ENCODE measurements at regions not wholly inside any gene's neighbourhood (a gene's known extent, or its start where the extent isn't known, plus 50 kb on each side); places are given as distances from the start of the nearest gene placed in this dataset.

DNA sequence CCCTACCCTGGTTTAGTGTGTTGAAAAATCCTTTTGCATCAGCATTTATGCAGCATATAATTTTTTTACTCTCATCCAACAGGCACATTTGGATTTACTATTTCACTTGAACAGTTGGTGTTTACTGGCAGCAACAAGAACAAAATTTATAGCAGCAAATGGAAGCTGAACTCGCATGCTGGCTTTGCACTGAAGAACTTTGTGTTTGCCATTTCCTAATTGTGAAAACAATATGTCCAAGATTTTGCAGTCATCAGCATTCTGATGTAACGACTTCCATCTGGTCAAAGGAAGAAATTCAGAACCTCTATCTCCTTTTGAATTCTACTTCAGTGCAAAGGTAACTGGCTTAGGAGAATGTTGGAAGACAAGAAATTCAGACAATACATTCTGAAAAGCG, 131.0 kb downstream of the DLEU7 start:
- TF ChIP-seq, protein P1, sequence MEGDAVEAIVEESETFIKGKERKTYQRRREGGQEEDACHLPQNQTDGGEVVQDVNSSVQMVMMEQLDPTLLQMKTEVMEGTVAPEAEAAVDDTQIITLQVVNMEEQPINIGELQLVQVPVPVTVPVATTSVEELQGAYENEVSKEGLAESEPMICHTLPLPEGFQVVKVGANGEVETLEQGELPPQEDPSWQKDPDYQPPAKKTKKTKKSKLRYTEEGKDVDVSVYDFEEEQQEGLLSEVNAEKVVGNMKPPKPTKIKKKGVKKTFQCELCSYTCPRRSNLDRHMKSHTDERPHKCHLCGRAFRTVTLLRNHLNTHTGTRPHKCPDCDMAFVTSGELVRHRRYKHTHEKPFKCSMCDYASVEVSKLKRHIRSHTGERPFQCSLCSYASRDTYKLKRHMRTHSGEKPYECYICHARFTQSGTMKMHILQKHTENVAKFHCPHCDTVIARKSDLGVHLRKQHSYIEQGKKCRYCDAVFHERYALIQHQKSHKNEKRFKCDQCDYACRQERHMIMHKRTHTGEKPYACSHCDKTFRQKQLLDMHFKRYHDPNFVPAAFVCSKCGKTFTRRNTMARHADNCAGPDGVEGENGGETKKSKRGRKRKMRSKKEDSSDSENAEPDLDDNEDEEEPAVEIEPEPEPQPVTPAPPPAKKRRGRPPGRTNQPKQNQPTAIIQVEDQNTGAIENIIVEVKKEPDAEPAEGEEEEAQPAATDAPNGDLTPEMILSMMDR (IDR thresholded peaks at IDR 0.05), result no peak
- no peak for TF ChIP-seq POLR2A (IDR thresholded peaks at IDR 0.05)
